Osteoblast (primary cell): ENCODE measurements at regions not wholly inside any gene's neighbourhood (a gene's known extent, or its start where the extent isn't known, plus 50 kb on each side); places are given as distances from the start of the nearest gene placed in this dataset.

Experiments used
- DNase-seq: peaks from one replicate; pipeline ENCODE4 v3.0.0; 2011; ENCODE audit warnings: low spot score, mixed read lengths; ENCODE audit not compliant: insufficient read length; ENCODE audit errors: missing footprints
- H2AFZ ChIP-seq: 2 replicates; pipeline ENCODE4 v1.6.0; 2011; ENCODE audit warnings: mild to moderate bottlenecking, low read length
- H3K27ac ChIP-seq: 2 replicates; pipeline ENCODE4 v1.5.1; 2011; ENCODE audit warnings: mild to moderate bottlenecking, low read depth, low read length, moderate library complexity
- H3K27me3 ChIP-seq: 2 replicates; pipeline ENCODE4 v1.6.0; 2012; ENCODE audit warnings: mild to moderate bottlenecking, control low read depth, inconsistent platforms, low read length, moderate library complexity; ENCODE audit not compliant: insufficient read depth
- H3K36me3 ChIP-seq: 2 replicates; pipeline ENCODE4 v1.5.1; 2011; ENCODE audit warnings: mild to moderate bottlenecking, low read length, control low read depth, moderate library complexity; ENCODE audit not compliant: insufficient read depth
- H3K4me1 ChIP-seq: 2 replicates; pipeline ENCODE4 v1.5.1; 2011; ENCODE audit warnings: mild to moderate bottlenecking, low read length, control low read depth, moderate library complexity; ENCODE audit not compliant: insufficient read depth
- H3K4me2 ChIP-seq: 2 replicates; pipeline ENCODE4 v1.6.0; 2011; ENCODE audit warnings: mild to moderate bottlenecking, low read length; ENCODE audit not compliant: insufficient read depth
- H3K4me3 ChIP-seq: fragments of 200-600 bp; sonication (generic); 3 replicates; pipeline ENCODE4 v1.5.1; 2012; ENCODE audit warnings: mild to moderate bottlenecking, low read length, inconsistent platforms; ENCODE audit not compliant: insufficient read depth
- H3K79me2 ChIP-seq: 2 replicates; pipeline ENCODE4 v1.6.0; 2012; ENCODE audit warnings: mild to moderate bottlenecking, low read length, control low read depth, inconsistent platforms; ENCODE audit not compliant: insufficient read depth
- H3K9me3 ChIP-seq: 2 replicates; pipeline ENCODE4 v1.5.1; 2011; ENCODE audit warnings: low read depth, low read length, control low read depth
- H4K20me1 ChIP-seq: 2 replicates; pipeline ENCODE4 v1.6.0; 2012; ENCODE audit warnings: mild to moderate bottlenecking, low read length, control low read depth; ENCODE audit not compliant: insufficient read depth
- CTCF ChIP-seq: IDR thresholded peaks from 2 replicates; pipeline ENCODE4 v1.5.1; 2011; ENCODE audit warnings: mild to moderate bottlenecking, low read depth, low read length, moderate library complexity; ENCODE audit errors: extremely low read depth

- DNase-seq: peak; percentile 4
- no peaks in the 10 kb centered on the region for H3K79me2 ChIP-seq
- TF ChIP-seq CTCF: no peak
- H3K27ac ChIP-seq: no peak overlapping the region
- H3K36me3 ChIP-seq: no peaks in the 10 kb centered on the region
- no peak overlapping the region for H3K4me3 ChIP-seq
- H2AFZ ChIP-seq: no peak overlapping the region
- H3K9me3 ChIP-seq: no peaks in the 10 kb centered on the region
- no peaks in the 10 kb centered on the region for H3K4me1 ChIP-seq
- peaks cover 16% of the 10 kb centered on the region for H3K27me3 ChIP-seq
- H3K4me2 ChIP-seq: no peak overlapping the region
- H4K20me1 ChIP-seq: no peaks in the 10 kb centered on the region
Measured at GRCh38 chr10:34875061-34875460, 60.0 kb upstream of the PARD3 start.

- no peaks in the 10 kb centered on the region for H3K9me3 ChIP-seq
- H3K27ac ChIP-seq: no peak overlapping the region
- H3K4me2 ChIP-seq: no peak overlapping the region
- H3K4me3 ChIP-seq: no peak overlapping the region
- DNase-seq: no peak
- no peak for TF ChIP-seq CTCF
- peaks cover 27% of the 10 kb centered on the region for H3K27me3 ChIP-seq
- no peaks in the 10 kb centered on the region for H3K79me2 ChIP-seq
- H4K20me1 ChIP-seq: no peaks in the 10 kb centered on the region
- no peak overlapping the region for H2AFZ ChIP-seq
- H3K4me1 ChIP-seq: no peaks in the 10 kb centered on the region
- no peaks in the 10 kb centered on the region for H3K36me3 ChIP-seq
Measured at GRCh38 chr10:34872820-34873219, 57.7 kb upstream of the PARD3 start.

GRCh38 chr10:34869135-34869836, 54.2 kb upstream of the PARD3 start:
- Histone ChIP-seq H2AFZ (no peak overlapping the region), H3K79me2 (no peaks in the 10 kb centered on the region), H3K9me3 (no peaks in the 10 kb centered on the region), H3K4me2 (no peak overlapping the region), H4K20me1 (no peaks in the 10 kb centered on the region), H3K4me3 (no peak overlapping the region), H3K4me1 (no peaks in the 10 kb centered on the region), H3K27me3 (peaks cover 27% of the 10 kb centered on the region), H3K27ac (no peak overlapping the region), H3K36me3 (no peaks in the 10 kb centered on the region)
- DNase-seq: no peak
- TF ChIP-seq CTCF: no peak

GRCh38 chr10:34868589-34868988, 53.5 kb upstream of the PARD3 start:
- Histone ChIP-seq H3K9me3 (no peaks in the 10 kb centered on the region), H3K27me3 (peaks cover 25% of the 10 kb centered on the region), H3K79me2 (no peaks in the 10 kb centered on the region), H3K4me1 (no peaks in the 10 kb centered on the region), H3K4me2 (no peak overlapping the region), H3K4me3 (no peak overlapping the region), H4K20me1 (no peaks in the 10 kb centered on the region), H2AFZ (no peak overlapping the region), H3K27ac (no peak overlapping the region), H3K36me3 (no peaks in the 10 kb centered on the region)
- TF ChIP-seq CTCF: no peak
- no peak for DNase-seq
